ENCODE measurements at regions not wholly inside any gene's neighbourhood (a gene's known extent, or its start where the extent isn't known, plus 50 kb on each side); places are given as distances from the start of the nearest gene placed in this dataset.

DNA sequence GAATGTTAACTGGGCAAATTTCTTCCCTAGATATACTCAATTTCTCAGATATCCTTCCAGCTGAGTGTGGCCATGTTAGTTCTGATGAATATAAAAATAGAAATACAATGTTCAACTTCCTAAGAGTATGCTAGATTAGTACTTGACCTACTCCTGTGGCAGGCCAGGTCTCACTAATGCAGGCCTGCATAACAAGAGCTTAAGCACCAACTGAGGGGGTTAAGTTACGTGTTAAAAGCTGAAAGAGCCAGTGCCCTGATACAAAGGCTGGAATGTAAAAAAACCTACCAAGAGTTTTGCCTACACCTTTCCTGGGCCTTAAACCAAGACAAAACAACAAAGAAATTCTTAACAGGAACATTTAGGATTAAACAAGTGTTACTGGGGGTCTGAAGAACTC, 102.8 kb downstream of the MRPS30 start:
- TF ChIP-seq ZNF70 (CRISPR knock-in tag; IDR thresholded peaks at IDR 0.05) (no peak), PPARA (CRISPR knock-in tag; IDR thresholded peaks at IDR 0.05; ENCODE audit: borderline replicate concordance) (no peak)
- ATAC-seq, result no peak

DNA sequence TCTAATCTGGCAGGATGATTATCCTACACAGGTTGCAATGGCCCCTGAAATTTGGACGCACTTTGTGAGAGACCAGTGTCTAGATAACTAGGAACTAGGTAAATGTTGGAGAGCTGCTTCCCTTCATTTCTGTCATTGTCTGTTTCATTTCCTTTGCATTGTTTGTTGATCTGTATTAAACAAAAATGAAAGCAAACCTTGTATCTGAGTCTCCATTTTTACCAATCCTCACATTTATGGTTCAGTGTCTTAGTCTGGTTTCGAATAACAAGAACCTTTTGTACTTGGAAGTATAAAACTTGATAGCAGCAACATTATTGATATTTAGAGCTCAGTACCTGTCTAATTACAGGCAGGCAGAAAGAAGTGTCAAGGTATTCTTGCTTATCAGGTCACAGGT, 105.5 kb downstream of the MRPS30 start:
- ATAC-seq, result no peak

DNA sequence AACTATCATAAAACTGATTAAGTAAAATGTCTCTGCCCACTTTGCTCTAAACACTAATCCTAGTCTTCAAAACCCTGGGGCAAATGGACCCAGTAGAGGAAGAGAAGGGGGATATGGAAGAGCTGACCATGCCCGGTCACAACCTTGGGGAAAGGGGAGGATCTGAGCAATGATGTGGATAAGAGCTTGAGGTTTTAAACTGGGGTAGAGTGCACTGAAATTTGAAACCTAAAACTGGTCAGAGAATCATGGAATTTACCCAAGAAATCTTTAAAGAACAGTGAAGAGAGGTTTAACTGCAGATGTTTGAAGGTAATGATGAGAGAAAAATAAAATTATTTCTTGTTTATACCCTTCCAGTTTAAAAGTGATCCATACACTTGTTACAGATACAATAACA, 110.8 kb downstream of the MRPS30 start:
- no peak for ATAC-seq
- TF ChIP-seq TCF4 (CRISPR knock-in tag; IDR thresholded peaks at IDR 0.05; ENCODE audit: borderline replicate concordance) (no peak), ZFP30 (CRISPR knock-in tag; IDR thresholded peaks at IDR 0.05) (no peak), BACH2 (CRISPR knock-in tag; IDR thresholded peaks at IDR 0.05; ENCODE audit: borderline replicate concordance) (no peak), ARNTL (CRISPR knock-in tag; IDR thresholded peaks at IDR 0.05; ENCODE audit: borderline replicate concordance, low read depth) (no peak), ISL1 (CRISPR knock-in tag; IDR thresholded peaks at IDR 0.05) (no peak), CSDC2 (CRISPR knock-in tag; IDR thresholded peaks at IDR 0.05) (no peak)
- TF ChIP-seq, protein P1, sequence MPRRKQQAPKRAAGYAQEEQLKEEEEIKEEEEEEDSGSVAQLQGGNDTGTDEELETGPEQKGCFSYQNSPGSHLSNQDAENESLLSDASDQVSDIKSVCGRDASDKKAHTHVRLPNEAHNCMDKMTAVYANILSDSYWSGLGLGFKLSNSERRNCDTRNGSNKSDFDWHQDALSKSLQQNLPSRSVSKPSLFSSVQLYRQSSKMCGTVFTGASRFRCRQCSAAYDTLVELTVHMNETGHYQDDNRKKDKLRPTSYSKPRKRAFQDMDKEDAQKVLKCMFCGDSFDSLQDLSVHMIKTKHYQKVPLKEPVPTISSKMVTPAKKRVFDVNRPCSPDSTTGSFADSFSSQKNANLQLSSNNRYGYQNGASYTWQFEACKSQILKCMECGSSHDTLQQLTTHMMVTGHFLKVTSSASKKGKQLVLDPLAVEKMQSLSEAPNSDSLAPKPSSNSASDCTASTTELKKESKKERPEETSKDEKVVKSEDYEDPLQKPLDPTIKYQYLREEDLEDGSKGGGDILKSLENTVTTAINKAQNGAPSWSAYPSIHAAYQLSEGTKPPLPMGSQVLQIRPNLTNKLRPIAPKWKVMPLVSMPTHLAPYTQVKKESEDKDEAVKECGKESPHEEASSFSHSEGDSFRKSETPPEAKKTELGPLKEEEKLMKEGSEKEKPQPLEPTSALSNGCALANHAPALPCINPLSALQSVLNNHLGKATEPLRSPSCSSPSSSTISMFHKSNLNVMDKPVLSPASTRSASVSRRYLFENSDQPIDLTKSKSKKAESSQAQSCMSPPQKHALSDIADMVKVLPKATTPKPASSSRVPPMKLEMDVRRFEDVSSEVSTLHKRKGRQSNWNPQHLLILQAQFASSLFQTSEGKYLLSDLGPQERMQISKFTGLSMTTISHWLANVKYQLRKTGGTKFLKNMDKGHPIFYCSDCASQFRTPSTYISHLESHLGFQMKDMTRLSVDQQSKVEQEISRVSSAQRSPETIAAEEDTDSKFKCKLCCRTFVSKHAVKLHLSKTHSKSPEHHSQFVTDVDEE (CRISPR knock-in tag; IDR thresholded peaks at IDR 0.05), result no peak

More for the DNA sequence above, 105.5 kb downstream of the MRPS30 start:
- TF ChIP-seq RARB (CRISPR knock-in tag; IDR thresholded peaks at IDR 0.05), result no peak
- TF ChIP-seq ZFP3 (CRISPR knock-in tag; IDR thresholded peaks at IDR 0.05), result no peak
- no peak for TF ChIP-seq ZFP30 (CRISPR knock-in tag; IDR thresholded peaks at IDR 0.05)
- no peak for TF ChIP-seq OSR1 (CRISPR knock-in tag; IDR thresholded peaks at IDR 0.05)

DNA sequence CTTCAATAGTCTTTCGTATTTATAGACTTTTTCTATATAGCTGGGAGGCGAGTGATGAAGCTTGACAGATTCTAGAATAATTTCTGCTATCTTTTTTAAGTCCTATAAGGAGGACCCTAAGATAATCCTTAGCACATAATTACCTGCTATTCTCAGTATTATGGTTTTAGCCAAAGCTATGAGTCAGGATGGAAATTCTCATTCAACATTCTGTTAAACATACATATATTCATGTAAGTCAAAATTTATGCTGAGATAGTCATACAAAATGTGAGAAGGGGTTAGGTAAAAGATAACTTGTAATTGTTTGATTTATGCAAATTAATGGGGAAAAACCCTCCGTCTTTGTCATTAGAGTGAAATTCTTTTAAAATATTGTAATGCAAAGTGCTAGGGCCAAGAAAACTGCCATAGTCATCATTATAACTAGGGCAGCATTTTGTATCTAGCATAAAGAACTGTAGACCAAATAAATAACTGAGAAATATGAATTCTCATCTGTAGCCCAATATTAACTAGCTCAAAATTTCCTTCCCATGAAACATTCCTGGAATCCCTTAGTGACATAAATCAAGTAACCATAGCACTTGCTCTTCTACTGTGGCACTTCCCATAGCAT, 118.5 kb downstream of the MRPS30 start:
- no peak for ATAC-seq
- TF ChIP-seq, protein P2, sequence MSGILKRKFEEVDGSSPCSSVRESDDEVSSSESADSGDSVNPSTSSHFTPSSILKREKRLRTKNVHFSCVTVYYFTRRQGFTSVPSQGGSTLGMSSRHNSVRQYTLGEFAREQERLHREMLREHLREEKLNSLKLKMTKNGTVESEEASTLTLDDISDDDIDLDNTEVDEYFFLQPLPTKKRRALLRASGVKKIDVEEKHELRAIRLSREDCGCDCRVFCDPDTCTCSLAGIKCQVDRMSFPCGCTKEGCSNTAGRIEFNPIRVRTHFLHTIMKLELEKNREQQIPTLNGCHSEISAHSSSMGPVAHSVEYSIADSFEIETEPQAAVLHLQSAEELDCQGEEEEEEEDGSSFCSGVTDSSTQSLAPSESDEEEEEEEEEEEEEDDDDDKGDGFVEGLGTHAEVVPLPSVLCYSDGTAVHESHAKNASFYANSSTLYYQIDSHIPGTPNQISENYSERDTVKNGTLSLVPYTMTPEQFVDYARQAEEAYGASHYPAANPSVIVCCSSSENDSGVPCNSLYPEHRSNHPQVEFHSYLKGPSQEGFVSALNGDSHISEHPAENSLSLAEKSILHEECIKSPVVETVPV (CRISPR knock-in tag; IDR thresholded peaks at IDR 0.05), result no peak
- TF ChIP-seq ZNF565 (CRISPR knock-in tag; conservative IDR thresholded peaks at IDR 0.05; ENCODE audit: low read depth) (no peak), RARB (CRISPR knock-in tag; IDR thresholded peaks at IDR 0.05) (no peak), SNAI2 (CRISPR knock-in tag; IDR thresholded peaks at IDR 0.05) (no peak), ZC3H10 (CRISPR knock-in tag; IDR thresholded peaks at IDR 0.05) (no peak), ZNF70 (CRISPR knock-in tag; IDR thresholded peaks at IDR 0.05) (no peak), TOX (CRISPR knock-in tag; IDR thresholded peaks at IDR 0.05; ENCODE audit: borderline replicate concordance) (no peak), OSR1 (CRISPR knock-in tag; IDR thresholded peaks at IDR 0.05) (no peak)

DNA sequence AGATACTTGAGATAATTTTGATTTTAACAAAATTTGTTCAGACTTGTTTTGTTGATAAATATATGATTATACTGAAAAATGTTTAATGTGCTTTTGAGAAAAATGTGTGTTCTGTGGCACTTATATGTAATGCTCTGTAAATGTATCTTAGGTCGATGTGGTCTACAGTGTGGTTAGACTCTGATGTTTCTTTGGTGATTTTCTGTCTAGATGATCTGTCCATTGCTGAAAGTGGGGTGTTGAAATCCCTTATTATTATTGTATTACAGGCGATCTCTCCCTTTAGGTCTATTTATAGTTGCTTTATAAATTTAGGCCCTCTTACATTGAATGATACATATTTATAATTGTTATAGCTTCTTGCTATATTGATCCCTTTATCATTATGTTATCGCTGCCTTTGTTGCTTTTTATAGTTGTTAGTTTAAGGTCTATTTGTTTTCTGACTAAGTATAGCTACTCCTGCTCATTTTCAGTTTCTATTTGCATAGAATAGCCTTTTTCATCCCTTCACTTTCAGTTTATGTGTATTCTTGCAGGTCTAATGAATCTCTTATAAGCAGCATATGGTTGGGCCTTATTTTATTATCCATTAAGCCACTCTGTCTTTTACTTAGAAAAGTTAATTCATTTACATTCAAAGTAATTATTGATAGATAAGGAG, 124.3 kb downstream of the MRPS30 start:
- TF ChIP-seq, protein P1 (CRISPR knock-in tag; IDR thresholded peaks at IDR 0.05), result no peak
- TF ChIP-seq OSR1 (CRISPR knock-in tag; IDR thresholded peaks at IDR 0.05) (no peak), ZNF70 (CRISPR knock-in tag; IDR thresholded peaks at IDR 0.05) (no peak), TOX (CRISPR knock-in tag; IDR thresholded peaks at IDR 0.05; ENCODE audit: borderline replicate concordance) (no peak), ZFP30 (CRISPR knock-in tag; IDR thresholded peaks at IDR 0.05) (no peak), PPARA (CRISPR knock-in tag; IDR thresholded peaks at IDR 0.05; ENCODE audit: borderline replicate concordance) (no peak), TCF4 (CRISPR knock-in tag; IDR thresholded peaks at IDR 0.05; ENCODE audit: borderline replicate concordance) (no peak), GLIS3 (CRISPR knock-in tag; IDR thresholded peaks at IDR 0.05) (no peak), RARB (CRISPR knock-in tag; IDR thresholded peaks at IDR 0.05) (no peak), ARNTL (CRISPR knock-in tag; IDR thresholded peaks at IDR 0.05; ENCODE audit: borderline replicate concordance, low read depth) (no peak)
- TF ChIP-seq, protein P3, sequence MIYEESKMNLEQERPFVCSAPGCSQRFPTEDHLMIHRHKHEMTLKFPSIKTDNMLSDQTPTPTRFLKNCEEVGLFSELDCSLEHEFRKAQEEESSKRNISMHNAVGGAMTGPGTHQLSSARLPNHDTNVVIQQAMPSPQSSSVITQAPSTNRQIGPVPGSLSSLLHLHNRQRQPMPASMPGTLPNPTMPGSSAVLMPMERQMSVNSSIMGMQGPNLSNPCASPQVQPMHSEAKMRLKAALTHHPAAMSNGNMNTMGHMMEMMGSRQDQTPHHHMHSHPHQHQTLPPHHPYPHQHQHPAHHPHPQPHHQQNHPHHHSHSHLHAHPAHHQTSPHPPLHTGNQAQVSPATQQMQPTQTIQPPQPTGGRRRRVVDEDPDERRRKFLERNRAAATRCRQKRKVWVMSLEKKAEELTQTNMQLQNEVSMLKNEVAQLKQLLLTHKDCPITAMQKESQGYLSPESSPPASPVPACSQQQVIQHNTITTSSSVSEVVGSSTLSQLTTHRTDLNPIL (CRISPR knock-in tag; IDR thresholded peaks at IDR 0.05; ENCODE audit: low read depth), result no peak
- TF ChIP-seq, protein P2 (CRISPR knock-in tag; IDR thresholded peaks at IDR 0.05), result no peak
- no peak for ATAC-seq

Data from SK-N-SH treated with all-trans-retinoic acid at 6 μM for 48 hours (cell line).